GM12878 (cell line): ENCODE measurements at regions not wholly inside any gene's neighbourhood (a gene's known extent, or its start where the extent isn't known, plus 50 kb on each side); places are given as distances from the start of the nearest gene placed in this dataset.

Experiments used
- ATAC-seq: fragments of 200-7000 bp; cut with Tn5 transposase; 3 replicates; pipeline ENCODE4 v1.9.1; 2020; ENCODE audit warnings: mild to moderate bottlenecking, moderate library complexity
- BruUV-seq: library from RNA; stranded (reverse); fragments of 400-500 nt; replicated peaks from 2 replicates; lab custom pipeline; 2021; lab: Mats Ljungman, UMichigan
- CTCF ChIA-PET: fragments of 300-600 bp; sonication (Branson Sonifier 250); formaldehyde crosslinking; extraction: SDS; loops from one replicate; lab custom pipeline; 2021; ENCODE audit warnings: inconsistent platforms; lab: Yijun Ruan, JAX
- POLR2A ChIA-PET: fragments of 350-600 bp; formaldehyde crosslinking; extraction: SDS; loops from one replicate; lab custom pipeline; 2021; ENCODE audit warnings: inconsistent platforms; lab: Charles Lee
- RAD21 ChIA-PET: fragments of 300-600 bp; sonication (Branson Sonifier 250); formaldehyde crosslinking; loops from one replicate; lab custom pipeline; 2023; ENCODE audit warnings: antibody characterized with exemption; ENCODE audit not compliant: unreplicated experiment; lab: Charles Lee
- SMC1A ChIA-PET: fragments of 300-600 bp; sonication (Branson Sonifier 250); formaldehyde crosslinking; loops from one replicate; lab custom pipeline; 2023; ENCODE audit not compliant: unreplicated experiment, uncharacterized antibody; lab: Charles Lee
- DNase-seq: peaks from one replicate; pipeline ENCODE4 v3.0.0-alpha.2; 2011; ENCODE audit warnings: low read depth, low spot score
- FAIRE-seq: peaks from 3 replicates; lab custom pipeline; 2011; peaks lifted over from hg19 to GRCh38; lab: Jason Lieb, UNC
- H2AFZ ChIP-seq: 2 replicates; pipeline ENCODE4 v1.6.0; 2011; ENCODE audit warnings: low read depth, low read length, control low read depth; ENCODE audit not compliant: control insufficient read depth
- H3K27ac ChIP-seq: 2 replicates; pipeline ENCODE4 v1.5.1; 2011; ENCODE audit warnings: control low read depth; ENCODE audit not compliant: control insufficient read depth, insufficient read depth
- H3K27me3 ChIP-seq, 2 experiments: replicated peaks in 1 of 2; 2 replicates each; pipeline versions ENCODE4 v1.6.0 to v1.6.1; 2011; ENCODE audit warnings: low read length in 1 of 2; ENCODE audit not compliant: control insufficient read depth in 2 of 2, insufficient read depth in 2 of 2
- H3K36me3 ChIP-seq, 2 experiments: 2 replicates each; pipeline ENCODE4 v1.5.1; 2011; ENCODE audit warnings: low read length in 1 of 2; ENCODE audit not compliant: control insufficient read depth in 2 of 2, insufficient read depth in 2 of 2
- H3K4me1 ChIP-seq: 2 replicates; pipeline ENCODE4 v1.6.1; 2011; ENCODE audit warnings: mild to moderate bottlenecking, low read length, moderate library complexity, mixed read lengths; ENCODE audit not compliant: control insufficient read depth, insufficient read depth
- H3K4me2 ChIP-seq: 2 replicates; pipeline ENCODE4 v1.6.0; 2011; ENCODE audit warnings: control low read depth; ENCODE audit not compliant: control insufficient read depth, insufficient read depth
- H3K4me3 ChIP-seq: fragments of 200-600 bp; sonication (generic); 2 replicates; pipeline ENCODE4 v1.5.1; 2016
- H3K79me2 ChIP-seq: 2 replicates; pipeline ENCODE4 v1.6.0; 2011; ENCODE audit warnings: low read length; ENCODE audit not compliant: control insufficient read depth, insufficient read depth
- H3K9ac ChIP-seq: 2 replicates; pipeline ENCODE4 v1.8.0; 2011; ENCODE audit warnings: low read length, control low read depth, mixed read lengths; ENCODE audit not compliant: control insufficient read depth, insufficient read depth
- H3K9me3 ChIP-seq: replicated peaks from 3 replicates; pipeline ENCODE4 v1.5.1; 2011; ENCODE audit warnings: mild to moderate bottlenecking, low read length; ENCODE audit not compliant: control insufficient read depth, insufficient read depth
- H4K20me1 ChIP-seq: 2 replicates; pipeline ENCODE4 v1.6.0; 2011; ENCODE audit not compliant: control insufficient read depth, insufficient read depth
- ASH2L ChIP-seq: fragments of 300-600, 200-600 bp; sonication (generic); IDR thresholded peaks from 2 replicates; pipeline ENCODE4 v1.6.1; 2017; ENCODE audit warnings: low read depth, mild to moderate bottlenecking, borderline replicate concordance
- BHLHE40 ChIP-seq, 2 experiments: fragments of 450-650 bp in 1 of 2; IDR thresholded peaks; 2 replicates each; pipeline ENCODE4 v1.6.1; 2011 to 2017; ENCODE audit warnings: low read depth in 2 of 2, borderline replicate concordance in 1 of 2, improper control_type of control experiment in 1 of 2, low read length in 1 of 2, mild to moderate bottlenecking in 1 of 2
- IKZF2 ChIP-seq, 2 experiments: fragments of 450-650 bp; IDR thresholded peaks; 2 replicates each; pipeline ENCODE4 v1.6.1; 2017; ENCODE audit warnings: mild to moderate bottlenecking in 2 of 2, moderate library complexity in 2 of 2
- IRF4 ChIP-seq: IDR thresholded peaks from 2 replicates; pipeline ENCODE4 v1.6.1; 2011; ENCODE audit warnings: low read depth, low read length
- JUNB ChIP-seq: IDR thresholded peaks from 2 replicates; pipeline ENCODE4 v1.6.1; 2016; ENCODE audit warnings: antibody characterized with exemption, mild to moderate bottlenecking
- NR2C2 ChIP-seq: IDR thresholded peaks from 2 replicates; pipeline ENCODE4 v1.6.1; 2011; ENCODE audit warnings: borderline replicate concordance, low read depth; ENCODE audit not compliant: control insufficient read depth, insufficient read length
- PAX8 ChIP-seq: fragments of 450-650 bp; IDR thresholded peaks from 2 replicates; pipeline ENCODE4 v1.6.1; 2017; ENCODE audit warnings: mild to moderate bottlenecking, moderate library complexity
- POLR2AphosphoS2 ChIP-seq: IDR thresholded peaks from 2 replicates; pipeline ENCODE4 v1.6.1; 2011; ENCODE audit warnings: low read depth, mild to moderate bottlenecking, low read length, improper control_type of control experiment, moderate library complexity
- ZNF24 ChIP-seq: fragments of 450-650 bp; IDR thresholded peaks from 2 replicates; pipeline ENCODE4 v1.6.1; 2017; ENCODE audit warnings: antibody characterized with exemption, mild to moderate bottlenecking
- ZNF274 ChIP-seq: IDR thresholded peaks from one replicate; pipeline ENCODE4 v1.8.0; 2011; ENCODE audit not compliant: insufficient read length, insufficient read depth
- WGBS: methylation state at CpG from one replicate; pipeline ENCODE4 v1.1.6; 2016; ENCODE audit warnings: low lambda C conversion rate; ENCODE audit not compliant: insufficient replicate concordance, insufficient coverage; ENCODE audit errors: missing lambda C conversion rate; 5-methylcytosine and 5-hydroxymethylcytosine counted together
- in situ Hi-C: fragments of 300-500 bp; cut with MboI; formaldehyde crosslinking; loops from 9 replicates; pipeline ENCODE4 v1.14.3; 2018; ENCODE audit warnings: mixed read lengths
- intact Hi-C: fragments of 100-400 bp; cut with micrococcal nuclease; formaldehyde crosslinking; loops from one replicate; pipeline ENCODE4 v1.14.2; 2022; ENCODE audit not compliant: unreplicated experiment
- TF ChIP-seq, protein P1 (sequence below), 3 experiments: IDR thresholded peaks in 2 of 3; conservative IDR thresholded peaks in 1 of 3; 2 replicates each; pipeline ENCODE4 v1.5.1; 2011; ENCODE audit warnings: low read depth in 3 of 3, low read length in 3 of 3, mild to moderate bottlenecking in 3 of 3, control low read depth in 2 of 3, moderate library complexity in 2 of 3, inconsistent platforms in 1 of 3, mixed read lengths in 1 of 3; ENCODE audit not compliant: control insufficient read depth in 2 of 3, insufficient read depth in 1 of 3; ENCODE audit errors: extremely low read depth in 1 of 3
- TF ChIP-seq, protein P2 (sequence below): fragments of 450-650 bp; IDR thresholded peaks from 2 replicates; pipeline ENCODE4 v1.6.1; 2016; ENCODE audit warnings: mild to moderate bottlenecking, moderate library complexity, borderline replicate concordance
- TF ChIP-seq, protein P3 (sequence below): fragments of 450-650 bp; formaldehyde crosslinking; IDR thresholded peaks from 2 replicates; pipeline ENCODE4 v1.4.0; 2020; ENCODE audit warnings: mild to moderate bottlenecking, moderate library complexity
- TF ChIP-seq, protein P4 (sequence below): IDR thresholded peaks from 2 replicates; pipeline ENCODE4 v1.6.1; 2011; ENCODE audit warnings: mild to moderate bottlenecking, low read depth, low read length, moderate library complexity; ENCODE audit not compliant: insufficient replicate concordance

DNA sequence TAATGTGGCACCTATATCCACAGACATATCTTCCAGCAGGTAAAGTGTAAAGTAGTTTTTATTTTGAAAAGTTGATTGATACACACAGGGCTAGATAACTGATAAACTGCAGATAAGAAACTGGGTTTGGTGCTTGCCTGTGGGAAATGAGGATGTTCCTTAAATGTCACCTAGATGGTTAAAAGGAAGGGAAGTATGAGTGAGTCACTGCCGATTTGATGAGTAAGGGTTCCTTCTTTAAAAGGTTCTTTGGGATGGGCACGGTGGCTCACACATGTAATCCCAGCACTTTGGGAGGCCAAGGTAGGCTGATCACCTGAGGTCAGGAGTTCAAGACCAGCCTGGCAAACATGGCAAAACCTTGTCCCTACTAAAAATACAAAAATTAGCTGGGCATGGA, 73.8 kb upstream of the FRY start:
- no TSS peak for BruUV-seq
- Histone ChIP-seq H4K20me1 (no peaks in the 10 kb centered on the region), H3K9me3 (peaks cover 2% of the 10 kb centered on the region; the same call in 2 of the 3 replicates), H3K27me3 (no peaks in the 10 kb centered on the region), H3K4me2 (no peak overlapping the region), H3K9ac (no peak overlapping the region), H3K79me2 (no peaks in the 10 kb centered on the region), H2AFZ (no peak overlapping the region), H3K27ac (no peak overlapping the region), H3K4me3 (no peak overlapping the region), H3K36me3 (no peaks in the 10 kb centered on the region), H3K4me1 (no peaks in the 10 kb centered on the region)
- in situ Hi-C loops: no loop called here
- DNase-seq (no peak), FAIRE-seq (no peak), ATAC-seq (no peak)
- intact Hi-C loops: no loop called here
- ChIA-PET SMC1A (interaction anchor here (8.6 kb wide), 1 partner anchor 7 kb away, joined by 89 read pairs; no protein-coding TSS in a partner anchor), CTCF (interaction anchor here (0.6 kb wide), 1 partner anchor 72 kb away, joined by 3 read pairs; no protein-coding TSS in a partner anchor), RAD21 (no interaction called here), POLR2A (no interaction called here)
- WGBS: 89% methylated on average over 2 of the region's 2 CpGs
- TF ChIP-seq POLR2AphosphoS2 (no peak), PAX8 (no peak), IRF4 (no peak), ASH2L (no peak), JUNB (no peak), NR2C2 (no peak), IKZF2 (IDR thresholded peaks at IDR 0.05) (no peak), ZNF274 (no peak), BHLHE40 (IDR thresholded peaks at IDR 0.05; ENCODE audit: borderline replicate concordance in 1 of 2, low read depth in 2 of 2, low read length in 1 of 2) (no peak), ZNF24 (no peak)
- TF ChIP-seq, protein P1, sequence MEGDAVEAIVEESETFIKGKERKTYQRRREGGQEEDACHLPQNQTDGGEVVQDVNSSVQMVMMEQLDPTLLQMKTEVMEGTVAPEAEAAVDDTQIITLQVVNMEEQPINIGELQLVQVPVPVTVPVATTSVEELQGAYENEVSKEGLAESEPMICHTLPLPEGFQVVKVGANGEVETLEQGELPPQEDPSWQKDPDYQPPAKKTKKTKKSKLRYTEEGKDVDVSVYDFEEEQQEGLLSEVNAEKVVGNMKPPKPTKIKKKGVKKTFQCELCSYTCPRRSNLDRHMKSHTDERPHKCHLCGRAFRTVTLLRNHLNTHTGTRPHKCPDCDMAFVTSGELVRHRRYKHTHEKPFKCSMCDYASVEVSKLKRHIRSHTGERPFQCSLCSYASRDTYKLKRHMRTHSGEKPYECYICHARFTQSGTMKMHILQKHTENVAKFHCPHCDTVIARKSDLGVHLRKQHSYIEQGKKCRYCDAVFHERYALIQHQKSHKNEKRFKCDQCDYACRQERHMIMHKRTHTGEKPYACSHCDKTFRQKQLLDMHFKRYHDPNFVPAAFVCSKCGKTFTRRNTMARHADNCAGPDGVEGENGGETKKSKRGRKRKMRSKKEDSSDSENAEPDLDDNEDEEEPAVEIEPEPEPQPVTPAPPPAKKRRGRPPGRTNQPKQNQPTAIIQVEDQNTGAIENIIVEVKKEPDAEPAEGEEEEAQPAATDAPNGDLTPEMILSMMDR (IDR thresholded peaks at IDR 0.05 in 2 of 3, conservative IDR thresholded peaks at IDR 0.05 in 1 of 3; ENCODE audit: control insufficient read depth in 2 of 3, extremely low read depth in 1 of 3, insufficient read depth in 1 of 3, low read depth in 3 of 3, low read length in 3 of 3): no peak
- TF ChIP-seq, protein P2, sequence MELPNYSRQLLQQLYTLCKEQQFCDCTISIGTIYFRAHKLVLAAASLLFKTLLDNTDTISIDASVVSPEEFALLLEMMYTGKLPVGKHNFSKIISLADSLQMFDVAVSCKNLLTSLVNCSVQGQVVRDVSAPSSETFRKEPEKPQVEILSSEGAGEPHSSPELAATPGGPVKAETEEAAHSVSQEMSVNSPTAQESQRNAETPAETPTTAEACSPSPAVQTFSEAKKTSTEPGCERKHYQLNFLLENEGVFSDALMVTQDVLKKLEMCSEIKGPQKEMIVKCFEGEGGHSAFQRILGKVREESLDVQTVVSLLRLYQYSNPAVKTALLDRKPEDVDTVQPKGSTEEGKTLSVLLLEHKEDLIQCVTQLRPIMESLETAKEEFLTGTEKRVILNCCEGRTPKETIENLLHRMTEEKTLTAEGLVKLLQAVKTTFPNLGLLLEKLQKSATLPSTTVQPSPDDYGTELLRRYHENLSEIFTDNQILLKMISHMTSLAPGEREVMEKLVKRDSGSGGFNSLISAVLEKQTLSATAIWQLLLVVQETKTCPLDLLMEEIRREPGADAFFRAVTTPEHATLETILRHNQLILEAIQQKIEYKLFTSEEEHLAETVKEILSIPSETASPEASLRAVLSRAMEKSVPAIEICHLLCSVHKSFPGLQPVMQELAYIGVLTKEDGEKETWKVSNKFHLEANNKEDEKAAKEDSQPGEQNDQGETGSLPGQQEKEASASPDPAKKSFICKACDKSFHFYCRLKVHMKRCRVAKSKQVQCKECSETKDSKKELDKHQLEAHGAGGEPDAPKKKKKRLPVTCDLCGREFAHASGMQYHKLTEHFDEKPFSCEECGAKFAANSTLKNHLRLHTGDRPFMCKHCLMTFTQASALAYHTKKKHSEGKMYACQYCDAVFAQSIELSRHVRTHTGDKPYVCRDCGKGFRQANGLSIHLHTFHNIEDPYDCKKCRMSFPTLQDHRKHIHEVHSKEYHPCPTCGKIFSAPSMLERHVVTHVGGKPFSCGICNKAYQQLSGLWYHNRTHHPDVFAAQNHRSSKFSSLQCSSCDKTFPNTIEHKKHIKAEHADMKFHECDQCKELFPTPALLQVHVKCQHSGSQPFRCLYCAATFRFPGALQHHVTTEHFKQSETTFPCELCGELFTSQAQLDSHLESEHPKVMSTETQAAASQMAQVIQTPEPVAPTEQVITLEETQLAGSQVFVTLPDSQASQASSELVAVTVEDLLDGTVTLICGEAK: no peak
- TF ChIP-seq, protein P3, sequence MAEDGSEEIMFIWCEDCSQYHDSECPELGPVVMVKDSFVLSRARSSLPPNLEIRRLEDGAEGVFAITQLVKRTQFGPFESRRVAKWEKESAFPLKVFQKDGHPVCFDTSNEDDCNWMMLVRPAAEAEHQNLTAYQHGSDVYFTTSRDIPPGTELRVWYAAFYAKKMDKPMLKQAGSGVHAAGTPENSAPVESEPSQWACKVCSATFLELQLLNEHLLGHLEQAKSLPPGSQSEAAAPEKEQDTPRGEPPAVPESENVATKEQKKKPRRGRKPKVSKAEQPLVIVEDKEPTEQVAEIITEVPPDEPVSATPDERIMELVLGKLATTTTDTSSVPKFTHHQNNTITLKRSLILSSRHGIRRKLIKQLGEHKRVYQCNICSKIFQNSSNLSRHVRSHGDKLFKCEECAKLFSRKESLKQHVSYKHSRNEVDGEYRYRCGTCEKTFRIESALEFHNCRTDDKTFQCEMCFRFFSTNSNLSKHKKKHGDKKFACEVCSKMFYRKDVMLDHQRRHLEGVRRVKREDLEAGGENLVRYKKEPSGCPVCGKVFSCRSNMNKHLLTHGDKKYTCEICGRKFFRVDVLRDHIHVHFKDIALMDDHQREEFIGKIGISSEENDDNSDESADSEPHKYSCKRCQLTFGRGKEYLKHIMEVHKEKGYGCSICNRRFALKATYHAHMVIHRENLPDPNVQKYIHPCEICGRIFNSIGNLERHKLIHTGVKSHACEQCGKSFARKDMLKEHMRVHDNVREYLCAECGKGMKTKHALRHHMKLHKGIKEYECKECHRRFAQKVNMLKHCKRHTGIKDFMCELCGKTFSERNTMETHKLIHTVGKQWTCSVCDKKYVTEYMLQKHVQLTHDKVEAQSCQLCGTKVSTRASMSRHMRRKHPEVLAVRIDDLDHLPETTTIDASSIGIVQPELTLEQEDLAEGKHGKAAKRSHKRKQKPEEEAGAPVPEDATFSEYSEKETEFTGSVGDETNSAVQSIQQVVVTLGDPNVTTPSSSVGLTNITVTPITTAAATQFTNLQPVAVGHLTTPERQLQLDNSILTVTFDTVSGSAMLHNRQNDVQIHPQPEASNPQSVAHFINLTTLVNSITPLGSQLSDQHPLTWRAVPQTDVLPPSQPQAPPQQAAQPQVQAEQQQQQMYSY (CRISPR knock-in tag): no peak
- TF ChIP-seq, protein P4, sequence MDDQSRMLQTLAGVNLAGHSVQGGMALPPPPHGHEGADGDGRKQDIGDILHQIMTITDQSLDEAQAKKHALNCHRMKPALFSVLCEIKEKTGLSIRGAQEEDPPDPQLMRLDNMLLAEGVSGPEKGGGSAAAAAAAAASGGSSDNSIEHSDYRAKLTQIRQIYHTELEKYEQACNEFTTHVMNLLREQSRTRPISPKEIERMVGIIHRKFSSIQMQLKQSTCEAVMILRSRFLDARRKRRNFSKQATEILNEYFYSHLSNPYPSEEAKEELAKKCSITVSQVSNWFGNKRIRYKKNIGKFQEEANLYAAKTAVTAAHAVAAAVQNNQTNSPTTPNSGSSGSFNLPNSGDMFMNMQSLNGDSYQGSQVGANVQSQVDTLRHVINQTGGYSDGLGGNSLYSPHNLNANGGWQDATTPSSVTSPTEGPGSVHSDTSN: no peak
